K562 (cell line): ENCODE measurements at regions not wholly inside any gene's neighbourhood (a gene's known extent, or its start where the extent isn't known, plus 50 kb on each side); places are given as distances from the start of the nearest gene placed in this dataset.

Experiments
- ATAC-seq: fragments of 200-7000 bp; cut with Tn5 transposase; 3 replicates; pipeline ENCODE4 v1.9.1; 2020; ENCODE audit warnings: moderate library complexity
- BruUV-seq: library from RNA; stranded (reverse); fragments of 400-500 nt; replicated peaks from 2 replicates; lab custom pipeline; 2021; lab: Mats Ljungman, UMichigan
- CTCF ChIA-PET: fragments of 300-600 bp; formaldehyde crosslinking; extraction: SDS; loops from one replicate; lab custom pipeline; 2021; ENCODE audit warnings: low intra/inter-chr PET ratio; lab: Yijun Ruan, JAX
- POLR2A ChIA-PET: fragments of 300-600, 350-650 bp; sonication (Branson Sonifier 250); formaldehyde crosslinking; extraction: SDS; loops from one replicate; lab custom pipeline; 2021; ENCODE audit warnings: antibody characterized with exemption, inconsistent platforms; lab: Yijun Ruan, JAX
- DNase-seq, 4 experiments: peaks; one replicate each; pipeline versions ENCODE4 v3.0.0 to v3.0.0-alpha.2; 2011 to 2018; ENCODE audit warnings: low spot score in 3 of 4, mixed read lengths in 3 of 4; ENCODE audit errors: extremely low read depth in 1 of 4
- FAIRE-seq: peaks from 2 replicates; lab custom pipeline; 2011; peaks lifted over from hg19 to GRCh38; lab: Jason Lieb, UNC
- H2AFZ ChIP-seq: 2 replicates; pipeline ENCODE4 v1.6.0; 2011; ENCODE audit warnings: low read depth, low read length, control low read depth, inconsistent platforms
- H3K27ac ChIP-seq: fragments of 200-600 bp; 3 replicates; pipeline ENCODE4 v1.8.0; 2011; ENCODE audit warnings: low read depth, mild to moderate bottlenecking, control low read depth, inconsistent platforms, low read length, moderate library complexity, mixed read lengths; ENCODE audit errors: extremely low read depth
- H3K27me3 ChIP-seq, 2 experiments: fragments of 300-600 bp in 1 of 2; 2 replicates in 1 of 2; 3 replicates in 1 of 2; pipeline versions ENCODE4 v1.6.0 to v1.8.0; 2011; ENCODE audit warnings: inconsistent platforms in 2 of 2, low read length in 2 of 2, mild to moderate bottlenecking in 1 of 2, mixed read lengths in 1 of 2, moderate library complexity in 1 of 2; ENCODE audit not compliant: control insufficient read depth in 2 of 2, insufficient read depth in 2 of 2
- H3K36me3 ChIP-seq: fragments of 300-600 bp; 3 replicates; pipeline ENCODE4 v1.8.0; 2011; ENCODE audit warnings: mild to moderate bottlenecking, low read length, inconsistent platforms; ENCODE audit not compliant: control insufficient read depth, insufficient read depth
- H3K4me1 ChIP-seq, 2 experiments: fragments of 200-600 bp in 1 of 2; replicated peaks in 1 of 2; 2 replicates in 1 of 2; 3 replicates in 1 of 2; pipeline versions ENCODE4 v1.5.1 to v1.8.0; 2011; ENCODE audit warnings: inconsistent platforms in 2 of 2, low read length in 2 of 2, mild to moderate bottlenecking in 1 of 2, mixed read lengths in 1 of 2, moderate library complexity in 1 of 2; ENCODE audit not compliant: control insufficient read depth in 2 of 2, insufficient read depth in 2 of 2
- H3K4me2 ChIP-seq: 2 replicates; pipeline ENCODE4 v1.6.1; 2011; ENCODE audit warnings: low read length, control low read depth, inconsistent platforms, mixed read lengths; ENCODE audit not compliant: insufficient read depth
- H3K4me3 ChIP-seq: fragments of 200-600 bp; sonication (generic), shearing (Covaris generic); 2 replicates; pipeline ENCODE4 v1.5.1; 2016; ENCODE audit warnings: control low read depth, inconsistent platforms
- H3K79me2 ChIP-seq: fragments of 200-600 bp; 3 replicates; pipeline ENCODE4 v1.8.0; 2011; ENCODE audit warnings: low read length, inconsistent platforms; ENCODE audit not compliant: control insufficient read depth, insufficient read depth
- H3K9ac ChIP-seq, 2 experiments: 2 replicates each; pipeline versions ENCODE4 v1.6.0 to v1.6.1; 2011; ENCODE audit warnings: low read depth in 2 of 2, low read length in 2 of 2, control low read depth in 1 of 2, inconsistent platforms in 1 of 2, mild to moderate bottlenecking in 1 of 2, mixed read lengths in 1 of 2; ENCODE audit not compliant: insufficient read depth in 1 of 2
- H3K9me1 ChIP-seq: one replicate; pipeline ENCODE4 v1.6.0; 2011; ENCODE audit warnings: inconsistent platforms, mild to moderate bottlenecking, low read length, moderate library complexity; ENCODE audit not compliant: control insufficient read depth, insufficient read depth
- H3K9me3 ChIP-seq: replicated peaks from 2 replicates; pipeline ENCODE4 v1.5.1; 2011; ENCODE audit warnings: low read depth, low read length, inconsistent platforms; ENCODE audit not compliant: control insufficient read depth, insufficient read depth
- H4K20me1 ChIP-seq: replicated peaks from 2 replicates; pipeline ENCODE4 v1.6.1; 2011; ENCODE audit warnings: low read length, inconsistent platforms, mixed read lengths; ENCODE audit not compliant: control insufficient read depth, insufficient read depth
- ASH1L ChIP-seq: fragments of 450-650 bp; IDR thresholded peaks from 2 replicates; pipeline ENCODE4 v1.6.1; 2018; ENCODE audit warnings: borderline replicate concordance, mild to moderate bottlenecking, low read depth; ENCODE audit not compliant: partially characterized antibody
- CUX1 ChIP-seq: fragments of 200-800 bp; sonication (Bioruptor generic); IDR thresholded peaks from 2 replicates; pipeline ENCODE4 v1.6.1; 2016; ENCODE audit warnings: missing genetic modification characterization, missing compliant biosample characterization
- DACH1 ChIP-seq: fragments of 450-650 bp; IDR thresholded peaks from 2 replicates; pipeline ENCODE4 v1.6.1; 2018; ENCODE audit not compliant: partially characterized antibody
- FOXJ3 ChIP-seq: sonication (generic); formaldehyde crosslinking; IDR thresholded peaks from 2 replicates; pipeline ENCODE4 v1.4.0; 2020; ENCODE audit warnings: mild to moderate bottlenecking, missing genetic modification reagents
- KLF1 ChIP-seq: fragments of 450-650 bp; IDR thresholded peaks from 2 replicates; pipeline ENCODE4 v1.6.1; 2016; ENCODE audit warnings: missing genetic modification characterization, missing compliant biosample characterization
- MAFG ChIP-seq: fragments of 450-650 bp; conservative IDR thresholded peaks from 2 replicates; pipeline ENCODE4 v1.6.1; 2016; ENCODE audit warnings: missing genetic modification characterization, missing compliant biosample characterization
- RB1 ChIP-seq: fragments of 450-650 bp; IDR thresholded peaks from 2 replicates; pipeline ENCODE4 v1.6.1; 2017; ENCODE audit warnings: low read depth, mild to moderate bottlenecking
- SETDB1 ChIP-seq: IDR thresholded peaks from one replicate; pipeline ENCODE4 v1.6.1; 2012; ENCODE audit warnings: low read length, control low read depth, inconsistent platforms
- STAT6 ChIP-seq: sonication (generic); formaldehyde crosslinking; IDR thresholded peaks from 2 replicates; pipeline ENCODE4 v1.8.1; 2023; ENCODE audit warnings: mild to moderate bottlenecking, missing genetic modification reagents
- TCFL5 ChIP-seq: fragments of 250-450 bp; sonication (Bioruptor Pico); conservative IDR thresholded peaks from 2 replicates; pipeline ENCODE4 v1.6.1; 2021; ENCODE audit warnings: mild to moderate bottlenecking, moderate library complexity, matching md5 sums
- XRCC4 ChIP-seq: IDR thresholded peaks from one replicate; pipeline ENCODE4 v1.6.1; 2011; ENCODE audit not compliant: insufficient read depth, insufficient read length; ENCODE audit errors: extremely low read depth
- ZNF253 ChIP-seq: fragments of 250-450 bp; sonication (Bioruptor Pico); conservative IDR thresholded peaks from 2 replicates; pipeline ENCODE4 v1.6.1; 2021; ENCODE audit warnings: mild to moderate bottlenecking
- WGBS: fragments of 100-300 bp; shearing (Covaris generic); methylation state at CpG from one replicate; pipeline ENCODE4 v1.1.6; 2016; ENCODE audit warnings: low coverage, mixed read lengths; ENCODE audit not compliant: insufficient coverage; ENCODE audit errors: missing lambda C conversion rate; 5-methylcytosine and 5-hydroxymethylcytosine counted together
- in situ Hi-C: fragments of 300-500 bp; cut with MboI; formaldehyde crosslinking; loops from 4 replicates; pipeline ENCODE4 v1.15.0; 2018; ENCODE audit warnings: inconsistent platforms, mixed read lengths
- intact Hi-C: fragments of 100-400 bp; cut with micrococcal nuclease; formaldehyde crosslinking; loops from 2 replicates; pipeline ENCODE4 v1.14.2; 2022

DNA sequence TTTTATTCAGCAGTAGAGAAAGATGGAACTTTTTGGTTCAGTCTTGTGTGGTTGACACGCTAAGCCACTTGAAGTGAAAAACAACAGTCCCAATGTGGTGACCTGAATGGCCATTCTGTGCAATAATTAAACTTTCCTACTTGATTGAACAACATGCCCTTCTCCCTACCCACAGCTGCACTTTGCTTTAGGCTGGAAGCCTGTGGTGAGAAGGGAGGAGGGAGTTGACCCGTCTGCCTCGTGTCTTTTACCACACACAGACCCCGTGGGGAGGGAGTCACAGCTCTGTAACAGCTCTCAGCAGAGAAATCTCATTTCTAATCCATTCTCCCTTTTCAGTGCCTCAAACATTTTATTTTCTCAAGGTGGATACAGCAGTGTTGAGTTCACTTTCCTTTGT lies 138.2 kb upstream of the PKDCC start:
- Histone ChIP-seq H3K4me1 (peaks cover 0 to 15% of the 10 kb centered on the region in 2 experiments; a peak in 3 of 5 replicates), H3K36me3 (no peaks in the 10 kb centered on the region), H3K9me1 (no peaks in the 10 kb centered on the region), H3K9me3 (no peaks in the 10 kb centered on the region), H2AFZ (no peak overlapping the region), H3K27me3 (no peaks in the 10 kb centered on the region; a peak in 2 of 5 replicates), H4K20me1 (no peaks in the 10 kb centered on the region; the same call in 1 of the 2 replicates), H3K79me2 (no peaks in the 10 kb centered on the region), H3K27ac (no peak overlapping the region), H3K4me2 (no peak overlapping the region), H3K9ac (no peak overlapping the region), H3K4me3 (no peak overlapping the region)
- ATAC-seq (no peak), FAIRE-seq (no peak), DNase-seq (no peak)
- in situ Hi-C loops = no loop called here
- WGBS = 3% methylated on average over 4 of the region's 4 CpGs
- BruUV-seq = no TSS peak
- POLR2A ChIA-PET = no interaction called here
- CTCF ChIA-PET = no interaction called here
- intact Hi-C loops = no loop called here
- TF ChIP-seq STAT6 (CRISPR knock-in tag) = no peak
- TF ChIP-seq MAFG (tag) = no peak
- no peak for TF ChIP-seq DACH1
- no peak for TF ChIP-seq XRCC4
- no peak for TF ChIP-seq FOXJ3
- TF ChIP-seq RB1 = no peak
- no peak for TF ChIP-seq ASH1L
- no peak for TF ChIP-seq KLF1
- no peak for TF ChIP-seq CUX1 (CRISPR knock-in tag)
- TF ChIP-seq ZNF253 (CRISPR knock-in tag) = no peak
- TF ChIP-seq SETDB1 = no peak
- no peak for TF ChIP-seq TCFL5 (CRISPR knock-in tag)
